TTC549 (cell line): ENCODE measurements at regions not wholly inside any gene's neighbourhood (a gene's known extent, or its start where the extent isn't known, plus 50 kb on each side); places are given as distances from the start of the nearest gene placed in this dataset.

ENCODE experiments used
- FAIRE-seq: peaks from 2 replicates; lab custom pipeline; 2012; peaks lifted over from hg19 to GRCh38; lab: Jason Lieb, UNC

DNA sequence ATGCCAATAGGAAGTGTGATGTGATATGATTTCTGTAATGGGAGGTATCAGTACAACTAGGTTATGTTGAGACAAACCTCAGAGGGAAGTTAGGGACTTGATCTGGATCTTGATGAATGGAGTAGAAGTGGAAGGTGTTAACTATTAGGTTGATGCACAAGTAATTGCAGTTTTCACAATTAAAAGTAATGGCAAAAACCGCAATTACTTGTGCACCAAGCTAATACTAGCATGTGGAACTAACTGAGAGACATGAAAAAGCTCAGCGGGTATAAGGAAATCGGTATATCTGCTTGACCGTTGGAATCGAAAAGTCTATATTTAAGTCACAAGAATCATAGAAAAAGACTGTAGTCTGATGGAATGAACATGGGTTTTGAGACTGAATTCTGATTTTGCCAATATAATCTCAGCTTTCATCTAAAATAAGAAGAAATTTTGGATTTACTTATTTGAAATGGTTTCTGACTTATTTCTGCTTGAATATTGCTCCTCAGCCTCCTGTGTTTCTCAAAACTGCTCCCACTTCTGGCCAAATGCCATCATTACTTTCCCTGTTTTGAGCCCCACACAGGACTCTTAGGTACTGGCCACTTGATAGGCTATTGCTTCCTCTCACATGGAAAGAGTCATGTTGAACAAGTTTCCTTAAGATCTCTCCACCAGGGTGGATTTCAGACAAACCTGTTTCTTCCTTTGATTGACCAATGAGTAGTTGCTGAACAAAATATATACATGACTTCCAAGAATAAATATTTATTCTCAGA lies 271.5 kb upstream of the COL8A1 start:
- no peak for FAIRE-seq

- FAIRE-seq: no peak
These were observed 272.4 kb upstream of the COL8A1 start for GRCh38 chr3:99365979-99366378.

GRCh38 chr3:99365396-99365795 lies 273.0 kb upstream of the COL8A1 start:
- no peak for FAIRE-seq

DNA sequence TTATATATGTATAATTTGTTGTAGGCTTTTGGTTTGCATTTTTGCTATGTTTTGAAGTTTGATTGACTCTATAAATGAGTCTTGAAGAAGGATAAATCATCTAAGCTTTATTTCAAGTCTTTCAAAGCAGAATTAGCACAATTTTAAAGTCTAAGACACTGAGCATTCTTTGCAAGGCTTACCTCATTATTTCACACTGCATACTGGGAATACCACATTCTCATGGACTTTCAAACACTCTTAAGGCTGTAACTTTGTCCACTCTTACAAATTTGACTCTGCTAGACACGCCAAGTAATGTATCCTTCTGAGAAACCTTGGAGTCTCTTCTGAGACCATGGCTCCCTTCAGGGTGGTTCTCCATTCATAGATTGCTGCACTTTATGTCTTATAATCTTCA lies 281.3 kb upstream of the COL8A1 start:
- FAIRE-seq: no peak

DNA sequence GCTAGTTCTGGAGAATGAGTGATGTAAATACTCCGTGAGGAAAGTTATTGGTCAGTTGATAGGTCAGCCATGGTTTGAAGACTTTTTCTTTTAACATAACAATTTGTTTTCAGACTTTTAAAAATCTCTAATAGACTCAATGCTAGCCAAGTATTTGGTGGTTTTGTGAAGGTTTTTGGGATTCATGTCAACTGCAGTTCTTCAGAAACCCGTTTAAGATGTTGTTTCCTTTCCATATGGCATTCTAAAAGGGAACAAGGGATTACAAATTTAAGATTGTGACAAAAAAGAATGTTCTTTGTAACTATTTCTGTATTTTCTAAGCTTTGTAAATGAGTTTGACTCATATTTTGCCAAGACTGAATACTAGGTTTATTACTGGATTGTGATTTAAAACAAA lies 281.7 kb upstream of the COL8A1 start:
- FAIRE-seq: no peak

DNA sequence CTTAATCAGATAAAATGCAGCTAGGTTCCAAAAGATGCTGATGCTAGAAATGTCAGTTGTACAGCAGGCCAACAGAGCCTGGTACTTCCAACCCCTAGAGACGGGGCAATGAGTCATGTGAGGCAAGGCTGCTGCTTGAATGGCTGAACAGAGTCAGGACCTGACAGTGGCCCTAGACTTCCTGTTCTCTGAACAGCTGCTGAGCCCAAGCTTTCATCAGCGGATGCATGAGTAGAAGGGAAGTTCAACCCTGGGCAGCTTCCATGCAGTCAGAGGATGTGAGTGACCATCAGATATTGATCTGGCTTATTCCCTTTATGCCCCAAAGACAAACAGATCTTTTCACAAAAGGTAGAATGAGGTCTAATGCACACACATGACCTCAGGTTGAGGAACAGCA lies 282.9 kb upstream of the COL8A1 start:
- FAIRE-seq: no peak

DNA sequence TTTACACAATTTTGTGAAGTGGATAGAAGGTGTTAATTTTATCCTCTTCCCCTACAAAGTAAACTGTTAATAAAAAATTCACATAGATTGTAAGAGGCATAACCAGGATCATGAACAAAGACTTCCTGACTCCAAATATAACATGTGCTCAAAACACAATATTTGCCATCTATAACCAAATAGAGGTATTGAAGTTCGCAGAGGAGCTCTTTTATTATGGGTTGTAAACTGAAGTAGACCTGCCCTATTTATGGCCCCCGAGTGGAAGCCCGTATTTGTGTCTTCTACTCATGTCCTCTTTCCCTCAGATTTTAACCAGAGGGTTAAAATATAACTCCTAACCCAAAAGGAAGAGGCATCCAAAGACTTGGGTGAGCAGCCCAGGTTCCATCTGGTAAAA lies 285.6 kb upstream of the COL8A1 start:
- FAIRE-seq: no peak

DNA sequence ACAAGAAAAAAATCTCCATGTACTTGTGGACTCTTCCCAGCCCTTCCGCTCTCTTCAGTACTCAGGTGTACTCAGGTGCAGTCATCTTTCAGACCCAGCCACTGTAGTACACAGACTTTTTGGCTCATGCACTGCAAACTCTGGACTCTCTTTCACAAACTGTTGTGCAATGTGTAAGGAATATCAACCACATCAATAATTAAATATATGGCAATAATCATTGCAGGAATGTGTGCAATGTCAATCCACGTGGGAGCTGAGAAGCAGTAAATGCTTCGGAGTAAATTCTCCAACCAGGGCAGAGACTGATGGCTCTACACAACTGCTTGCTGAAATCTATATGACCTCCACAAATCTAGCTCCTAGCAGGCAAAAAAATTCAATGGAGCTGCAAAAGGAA lies 287.3 kb upstream of the COL8A1 start:
- no peak for FAIRE-seq

DNA sequence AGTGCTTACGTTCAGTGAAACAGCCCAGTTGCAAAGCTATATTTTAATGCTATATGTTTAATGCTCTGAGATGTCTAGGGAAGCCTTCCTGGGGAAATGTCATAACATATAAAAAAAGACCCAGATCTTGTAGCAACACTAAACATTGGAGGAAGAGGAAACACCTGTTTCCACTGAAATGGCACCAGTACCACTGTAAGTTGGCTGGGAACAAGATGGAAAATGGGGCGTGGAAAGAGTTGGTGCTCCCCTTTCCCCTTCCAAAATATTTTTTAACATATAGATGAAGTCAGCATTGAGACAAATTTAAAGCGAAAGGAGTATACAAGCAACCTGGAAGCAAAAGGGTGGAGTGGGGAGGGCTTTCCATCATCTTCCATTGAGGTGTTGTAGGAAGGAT lies 289.9 kb upstream of the COL8A1 start:
- FAIRE-seq: no peak

DNA sequence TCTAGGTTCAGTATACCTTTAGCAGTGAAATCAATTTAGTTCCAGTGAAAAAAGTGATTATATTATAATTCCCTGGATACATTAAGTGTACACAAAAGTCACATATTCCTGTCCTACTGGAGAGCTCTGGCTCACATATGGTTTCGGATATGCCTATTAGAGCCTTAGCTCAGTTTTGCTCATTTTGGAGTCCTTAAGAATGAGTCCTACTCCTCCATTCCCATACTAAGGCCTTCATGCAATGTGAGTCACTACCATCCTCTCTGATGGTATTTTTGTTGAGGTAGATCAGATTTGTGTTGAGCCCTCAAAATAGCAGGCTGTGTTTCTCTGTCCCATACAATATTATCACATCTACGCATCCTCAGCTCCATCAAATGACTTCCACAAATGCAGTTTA lies 294.2 kb upstream of the COL8A1 start:
- no peak for FAIRE-seq

GRCh38 chr3:99342383-99342782 lies 296.0 kb upstream of the COL8A1 start:
- FAIRE-seq: no peak

DNA sequence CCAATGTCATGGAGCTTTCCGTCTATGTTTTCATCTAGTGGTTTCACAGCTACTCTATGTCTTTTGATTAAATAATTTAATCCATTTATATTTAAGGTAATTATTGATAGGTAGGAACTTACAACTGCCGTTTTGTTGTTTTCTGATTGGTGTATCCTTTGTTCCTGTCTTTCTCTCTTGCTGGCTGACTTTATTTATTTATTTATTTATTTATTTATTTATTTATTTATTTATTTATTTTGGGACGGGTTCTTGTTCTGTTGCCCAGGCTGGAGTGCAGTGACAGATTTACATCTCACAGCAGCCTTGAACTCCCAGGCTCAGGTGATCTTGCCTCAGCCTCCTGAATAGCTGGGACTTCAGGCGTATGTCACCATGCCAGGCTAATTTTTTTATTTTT lies 299.2 kb upstream of the COL8A1 start:
- no peak for FAIRE-seq

DNA sequence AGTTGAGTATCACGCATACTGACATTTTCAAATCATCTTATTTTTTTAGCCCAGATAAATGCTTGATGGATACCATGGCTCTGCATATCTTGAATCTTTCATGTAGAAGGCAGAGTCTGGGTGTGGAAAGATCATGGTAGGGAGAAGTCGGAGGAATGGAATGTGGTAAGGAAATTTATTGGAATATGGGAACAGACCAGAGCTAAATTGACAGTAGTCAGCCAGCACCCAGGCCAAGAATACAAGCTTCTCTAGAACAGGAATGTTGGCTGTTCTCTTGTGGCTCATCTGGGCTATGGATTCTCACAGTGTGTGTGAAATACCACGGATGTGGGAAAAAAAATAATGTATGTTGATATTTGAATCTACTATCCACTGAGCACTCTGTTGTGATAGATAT lies 305.7 kb upstream of the COL8A1 start:
- FAIRE-seq: no peak

- no peak for FAIRE-seq
These were observed 306.1 kb upstream of the COL8A1 start for GRCh38 chr3:99332276-99332675.

DNA sequence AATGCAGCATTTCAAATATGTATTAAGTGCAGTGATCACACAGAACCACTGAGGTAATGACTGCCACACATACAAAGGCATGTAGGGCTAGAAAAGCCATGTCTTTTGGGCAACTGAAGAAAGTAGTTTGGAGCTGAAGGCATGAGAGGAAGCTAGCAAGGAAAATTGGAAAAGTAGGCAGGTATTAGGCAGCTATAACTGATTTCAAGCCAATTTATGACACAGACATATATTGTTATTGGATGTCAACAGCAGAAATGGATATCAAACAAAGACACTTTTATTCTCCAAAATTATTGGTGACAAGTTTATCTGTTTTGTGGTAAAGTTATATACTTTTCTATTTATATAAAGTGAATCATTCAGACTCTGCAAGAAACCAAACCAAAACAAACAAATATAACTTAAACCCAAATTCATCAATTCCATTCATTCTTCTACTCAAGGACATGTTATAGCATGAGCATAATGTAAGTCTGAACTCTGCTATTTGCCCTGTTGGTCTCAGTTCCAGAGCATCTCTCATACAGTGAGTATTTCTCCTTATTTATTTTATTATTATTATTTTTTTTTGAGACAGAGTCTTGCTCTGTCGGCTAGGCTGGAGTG lies 307.4 kb upstream of the COL8A1 start:
- FAIRE-seq: no peak

DNA sequence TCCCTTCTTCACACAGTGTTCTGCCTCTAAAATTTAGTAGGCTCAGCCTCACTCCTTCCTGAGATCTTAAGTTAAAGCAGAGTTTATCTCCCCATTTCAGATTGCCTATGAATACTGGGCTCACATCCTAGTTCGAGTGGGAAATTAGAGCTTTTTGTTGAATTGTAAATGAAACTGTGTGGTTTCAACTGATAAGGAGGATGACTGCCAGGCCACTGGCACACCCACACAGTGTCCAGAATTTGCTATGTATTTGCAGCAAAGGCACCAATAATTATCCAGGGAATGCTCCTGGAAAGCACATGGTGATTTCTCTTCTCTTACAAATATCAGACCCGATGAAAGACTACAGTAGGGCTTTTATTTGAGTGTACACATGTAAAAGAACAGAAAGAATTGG lies 308.1 kb upstream of the COL8A1 start:
- FAIRE-seq: no peak

DNA sequence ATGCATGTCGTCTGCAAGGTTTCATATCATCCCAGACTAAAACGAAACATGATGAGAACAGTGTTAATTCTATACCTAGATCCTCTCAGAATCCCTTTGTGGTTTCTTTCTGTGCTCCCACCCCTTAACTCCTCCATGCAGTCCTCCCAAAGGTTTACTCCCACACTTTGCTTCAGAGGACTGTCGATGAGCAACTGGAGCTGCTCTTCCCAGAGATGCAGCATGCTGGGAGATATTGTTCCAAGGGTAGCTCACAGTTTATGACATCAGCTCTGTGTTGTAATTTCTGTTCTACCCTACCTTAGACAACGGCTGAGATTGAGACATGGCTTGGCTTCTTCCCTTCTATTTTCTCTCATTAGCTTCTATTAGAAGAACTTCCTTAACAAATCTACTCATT lies 313.0 kb upstream of the COL8A1 start:
- no peak for FAIRE-seq

- no peak for FAIRE-seq
These were observed 313.7 kb upstream of the COL8A1 start for GRCh38 chr3:99324636-99325203.

GRCh38 chr3:99323940-99324339 lies 314.5 kb upstream of the COL8A1 start:
- FAIRE-seq: no peak

DNA sequence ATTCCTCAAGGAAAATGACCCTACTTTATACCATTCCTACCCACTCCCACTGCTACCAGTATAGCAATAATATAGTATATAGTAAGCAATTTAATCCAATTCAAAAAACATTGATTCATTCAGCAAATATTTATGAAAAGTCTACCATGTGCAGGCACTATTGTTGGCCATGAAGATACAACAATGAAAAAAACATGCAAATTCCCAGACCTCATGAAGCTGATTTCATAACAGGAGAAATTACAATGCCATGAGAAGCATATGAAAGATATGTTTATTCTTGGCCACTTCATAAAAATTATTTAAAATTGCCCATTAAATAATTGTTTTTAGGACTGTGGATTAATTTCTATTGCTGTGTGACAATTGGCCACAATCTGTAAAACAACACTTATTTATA lies 315.8 kb upstream of the COL8A1 start:
- no peak for FAIRE-seq

- no peak for FAIRE-seq
These were observed 317.1 kb upstream of the COL8A1 start for GRCh38 chr3:99321261-99321660.

- FAIRE-seq: no peak
These were observed 318.4 kb upstream of the COL8A1 start for GRCh38 chr3:99319961-99320360.

DNA sequence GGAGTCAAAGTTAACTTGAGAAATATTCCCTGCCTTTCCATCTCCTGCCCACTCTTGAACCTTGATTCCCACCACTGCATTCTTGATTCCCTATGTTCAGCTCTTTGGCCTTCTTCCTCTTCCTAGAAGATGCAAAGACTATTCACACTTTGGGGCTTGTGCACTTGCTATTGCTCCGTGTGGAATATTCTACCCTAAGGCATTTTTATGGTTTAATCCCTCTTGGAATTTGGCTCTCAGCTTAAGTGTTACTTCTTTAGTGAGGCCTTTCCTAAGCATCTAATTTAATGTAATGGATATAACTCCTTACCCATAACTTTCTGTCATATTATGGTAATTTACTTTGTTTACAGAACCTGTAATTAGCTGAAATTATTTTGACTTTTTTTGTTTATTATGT lies 318.9 kb upstream of the COL8A1 start:
- no peak for FAIRE-seq

GRCh38 chr3:99317201-99317600 lies 321.2 kb upstream of the COL8A1 start:
- FAIRE-seq: no peak
